IMR-90 (cell line): ENCODE measurements at regions not wholly inside any gene's neighbourhood (a gene's known extent, or its start where the extent isn't known, plus 50 kb on each side); places are given as distances from the start of the nearest gene placed in this dataset.

ENCODE experiments used
- ATAC-seq: fragments of 200-7000 bp; cut with Tn5 transposase; 2 replicates; pipeline ENCODE4 v1.9.1; 2020; ENCODE audit warnings: low read depth, mild to moderate bottlenecking, moderate library complexity
- BruUV-seq: library from RNA; stranded (reverse); fragments of 400-500 nt; replicated peaks from 2 replicates; lab custom pipeline; 2021; lab: Mats Ljungman, UMichigan
- CTCF ChIA-PET: fragments of 300-600 bp; formaldehyde crosslinking; extraction: SDS; loops from one replicate; lab custom pipeline; 2021; ENCODE audit warnings: antibody characterized with exemption; lab: Yijun Ruan, JAX
- POLR2A ChIA-PET: fragments of 300-600 bp; sonication (Branson Sonifier 250); formaldehyde crosslinking; loops from one replicate; lab custom pipeline; 2022; ENCODE audit warnings: antibody characterized with exemption; ENCODE audit not compliant: unreplicated experiment; lab: Charles Lee
- DNase-seq: peaks from one replicate; pipeline ENCODE4 v3.0.0; 2013
- H2AFZ ChIP-seq: replicated peaks from 2 replicates; pipeline ENCODE3; 2013; ENCODE audit warnings: low read length, mild to moderate bottlenecking; ENCODE audit not compliant: poor library complexity
- H2AK5ac ChIP-seq: 2 replicates; pipeline ENCODE4 v1.6.1; 2013; ENCODE audit warnings: low read depth, low read length, inconsistent platforms
- H2AK9ac ChIP-seq: replicated peaks from 2 replicates; pipeline ENCODE3; 2013; ENCODE audit warnings: mild to moderate bottlenecking, low read depth, low read length, moderate library complexity; ENCODE audit not compliant: poor library complexity
- H2BK120ac ChIP-seq: 2 replicates; pipeline ENCODE4 v1.6.1; 2013; ENCODE audit warnings: low read depth, low read length, inconsistent platforms
- H2BK15ac ChIP-seq: 3 replicates; pipeline ENCODE4 v1.6.1; 2013; ENCODE audit warnings: low read depth, low read length, inconsistent platforms
- H2BK20ac ChIP-seq: 2 replicates; pipeline ENCODE4 v1.6.1; 2013; ENCODE audit warnings: low read depth, mild to moderate bottlenecking, inconsistent platforms, low read length, moderate library complexity
- H2BK5ac ChIP-seq: 2 replicates; pipeline ENCODE4 v1.6.1; 2013; ENCODE audit warnings: mild to moderate bottlenecking, low read depth, low read length, inconsistent platforms; ENCODE audit not compliant: poor library complexity, severe bottlenecking
- H3K14ac ChIP-seq: replicated peaks from 2 replicates; pipeline ENCODE4 v1.6.1; 2013; ENCODE audit warnings: low read depth, low read length, inconsistent platforms
- H3K18ac ChIP-seq: 2 replicates; pipeline ENCODE4 v1.6.1; 2013; ENCODE audit warnings: low read depth, low read length, control low read depth
- H3K23ac ChIP-seq: 2 replicates; pipeline ENCODE4 v1.6.1; 2013; ENCODE audit warnings: low read depth, low read length, inconsistent platforms
- H3K27ac ChIP-seq: 2 replicates; pipeline ENCODE4 v1.5.1; 2013; ENCODE audit warnings: mild to moderate bottlenecking, control low read depth, low read length; ENCODE audit not compliant: insufficient read depth
- H3K27me3 ChIP-seq: 2 replicates; pipeline ENCODE4 v1.6.1; 2013; ENCODE audit warnings: low read length; ENCODE audit not compliant: control insufficient read depth, insufficient read depth
- H3K36me3 ChIP-seq: 2 replicates; pipeline ENCODE4 v1.6.1; 2013; ENCODE audit warnings: low read length, mixed read lengths; ENCODE audit not compliant: control insufficient read depth, insufficient read depth
- H3K4ac ChIP-seq: 2 replicates; pipeline ENCODE4 v1.6.1; 2013; ENCODE audit warnings: low read depth, low read length, inconsistent platforms
- H3K4me1 ChIP-seq: 2 replicates; pipeline ENCODE4 v1.6.1; 2013; ENCODE audit warnings: low read length, mixed read lengths; ENCODE audit not compliant: control insufficient read depth, insufficient read depth
- H3K4me2 ChIP-seq: 2 replicates; pipeline ENCODE4 v1.6.1; 2013; ENCODE audit warnings: low read depth, mild to moderate bottlenecking, control low read depth, low read length, moderate library complexity
- H3K4me3 ChIP-seq: 2 replicates; pipeline ENCODE4 v1.5.1; 2013; ENCODE audit warnings: low read depth, mild to moderate bottlenecking, control low read depth, low read length, moderate library complexity; ENCODE audit not compliant: insufficient read depth
- H3K56ac ChIP-seq: 2 replicates; pipeline ENCODE4 v1.6.1; 2013; ENCODE audit warnings: low read length, inconsistent platforms; ENCODE audit not compliant: insufficient read depth; ENCODE audit errors: extremely low read depth
- H3K79me1 ChIP-seq, 2 experiments: 2 replicates each; pipeline ENCODE4 v1.6.1; 2013; ENCODE audit warnings: low read length in 2 of 2, inconsistent platforms in 1 of 2, low read depth in 1 of 2
- H3K9ac ChIP-seq: 2 replicates; pipeline ENCODE4 v1.6.1; 2013; ENCODE audit warnings: low read depth, low read length, control low read depth
- H3K9me1 ChIP-seq: 2 replicates; pipeline ENCODE4 v1.6.1; 2013; ENCODE audit warnings: low read length, inconsistent platforms; ENCODE audit not compliant: insufficient read depth
- H3K9me3 ChIP-seq: 2 replicates; pipeline ENCODE4 v1.6.1; 2013; ENCODE audit warnings: low read length; ENCODE audit not compliant: control insufficient read depth, insufficient read depth
- H4K20me1 ChIP-seq: 2 replicates; pipeline ENCODE4 v1.6.1; 2013; ENCODE audit warnings: low read length, inconsistent platforms; ENCODE audit not compliant: insufficient read depth
- H4K5ac ChIP-seq: 2 replicates; pipeline ENCODE4 v1.6.1; 2013; ENCODE audit warnings: mild to moderate bottlenecking, low read depth, low read length, control low read depth
- H4K8ac ChIP-seq, 2 experiments: 2 replicates each; pipeline ENCODE4 v1.6.1; 2013; ENCODE audit warnings: low read depth in 2 of 2, low read length in 2 of 2, control low read depth in 1 of 2, inconsistent platforms in 1 of 2
- H4K91ac ChIP-seq: 2 replicates; pipeline ENCODE4 v1.6.1; 2013; ENCODE audit warnings: low read depth, low read length, inconsistent platforms; ENCODE audit not compliant: insufficient read depth
- MAFK ChIP-seq: IDR thresholded peaks from 2 replicates; pipeline ENCODE4 v1.6.1; 2012; ENCODE audit warnings: low read depth, low read length, improper control_type of control experiment
- MAZ ChIP-seq: IDR thresholded peaks from 2 replicates; pipeline ENCODE4 v1.6.1; 2012; ENCODE audit warnings: low read depth, mild to moderate bottlenecking, low read length, improper control_type of control experiment, moderate library complexity, borderline replicate concordance
- NFE2L2 ChIP-seq: fragments of 150-350 bp; IDR thresholded peaks from 2 replicates; pipeline ENCODE4 v1.6.1; 2016; ENCODE audit warnings: low read depth, mild to moderate bottlenecking, low read length
- RAD21 ChIP-seq: IDR thresholded peaks from 2 replicates; pipeline ENCODE4 v1.6.1; 2012; ENCODE audit warnings: low read length, improper control_type of control experiment
- RFX5 ChIP-seq: IDR thresholded peaks from 2 replicates; pipeline ENCODE4 v1.8.0; 2012; ENCODE audit warnings: low read depth, mild to moderate bottlenecking, low read length, moderate library complexity
- WGBS, 2 experiments: methylation state at CpG; one replicate each; pipeline versions ENCODE4 v1.1.5 to v1.1.7; 2013; ENCODE audit warnings: missing lambda C conversion rate in 2 of 2; ENCODE audit not compliant: insufficient read length in 1 of 2; ENCODE audit errors: extremely low coverage in 2 of 2; 5-methylcytosine and 5-hydroxymethylcytosine counted together
- dilution Hi-C: fragments of 300-500 bp; cut with HindIII; formaldehyde crosslinking; loops from one replicate; pipeline ENCODE4 v1.14.3; 2018; ENCODE audit warnings: low sequenced_read_pairs; ENCODE audit not compliant: unreplicated experiment
- in situ Hi-C: fragments of 300-500 bp; cut with MboI; formaldehyde crosslinking; loops from 3 replicates; pipeline ENCODE4 v1.14.3; 2019; ENCODE audit warnings: low sequenced_read_pairs, inconsistent platforms, mixed read lengths
- intact Hi-C: fragments of 100-400 bp; cut with micrococcal nuclease; formaldehyde crosslinking; loops from 2 replicates; pipeline ENCODE4 v1.10.0; 2022
- TF ChIP-seq, protein P1 (sequence below): fragments of 150-350 bp; IDR thresholded peaks from 2 replicates; pipeline ENCODE4 v1.6.1; 2017; ENCODE audit warnings: mild to moderate bottlenecking, antibody characterized with exemption, low read length, low read depth
- TF ChIP-seq, protein P2 (sequence below): conservative IDR thresholded peaks from 2 replicates; pipeline ENCODE4 v1.5.1; 2012; ENCODE audit warnings: mild to moderate bottlenecking, low read depth, low read length, improper control_type of control experiment

DNA sequence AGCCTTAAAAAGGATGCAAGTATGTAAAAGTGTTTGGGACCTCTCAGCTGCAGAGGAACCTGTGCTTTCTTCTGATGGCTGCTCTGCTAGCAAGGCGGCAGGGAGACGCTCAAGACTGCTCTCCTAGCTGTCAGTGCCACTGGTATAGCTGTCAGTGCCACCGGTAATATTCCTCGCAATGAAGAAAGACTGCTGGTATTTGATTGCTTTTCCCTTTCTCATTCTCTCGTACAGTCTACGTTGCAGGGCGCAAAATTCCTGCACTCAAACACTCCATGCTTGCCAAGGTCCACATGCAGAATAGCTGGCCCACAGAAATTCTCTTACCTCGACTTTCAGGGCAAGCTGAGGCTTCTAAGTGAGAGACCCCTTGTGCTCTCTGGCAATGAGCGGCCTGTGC lies 432.6 kb upstream of the KLF6 start:
- Histone ChIP-seq H3K14ac (no peak overlapping the region), H3K9me1 (no peaks in the 10 kb centered on the region), H3K27ac (no peak overlapping the region), H3K56ac (no peak overlapping the region), H3K23ac (no peak overlapping the region), H3K4ac (no peak overlapping the region), H3K36me3 (no peaks in the 10 kb centered on the region), H3K4me2 (no peak overlapping the region), H2BK20ac (no peak overlapping the region), H2AK5ac (no peak overlapping the region), H2BK5ac (no peak overlapping the region), H3K79me1 (no peaks in the 10 kb centered on the region), H3K9ac (no peak overlapping the region), H4K5ac (no peak overlapping the region), H4K20me1 (no peaks in the 10 kb centered on the region), H3K18ac (no peak overlapping the region), H4K8ac (no peak overlapping the region), H3K4me3 (no peak overlapping the region), H3K27me3 (no peaks in the 10 kb centered on the region), H4K91ac (no peak overlapping the region), H2AFZ (no peak overlapping the region), H2AK9ac (no peak overlapping the region), H3K4me1 (0 out of 2 replicates have a peak, but pooled peaks cover 2% of the 10 kb centered on the region), H2BK15ac (no peak overlapping the region), H2BK120ac (no peak overlapping the region), H3K9me3 (no peaks in the 10 kb centered on the region)
- 14% methylated on average over 1 of the region's 9 CpGs; no CpG with 5 or more reads in 1 of the 2 experiments for WGBS, 2 experiments
- intact Hi-C loops: no loop called here
- TF ChIP-seq, protein P1, sequence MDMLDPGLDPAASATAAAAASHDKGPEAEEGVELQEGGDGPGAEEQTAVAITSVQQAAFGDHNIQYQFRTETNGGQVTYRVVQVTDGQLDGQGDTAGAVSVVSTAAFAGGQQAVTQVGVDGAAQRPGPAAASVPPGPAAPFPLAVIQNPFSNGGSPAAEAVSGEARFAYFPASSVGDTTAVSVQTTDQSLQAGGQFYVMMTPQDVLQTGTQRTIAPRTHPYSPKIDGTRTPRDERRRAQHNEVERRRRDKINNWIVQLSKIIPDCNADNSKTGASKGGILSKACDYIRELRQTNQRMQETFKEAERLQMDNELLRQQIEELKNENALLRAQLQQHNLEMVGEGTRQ: no peak
- TF ChIP-seq MAFK: no peak
- no peak for TF ChIP-seq RAD21
- TF ChIP-seq MAZ: no peak
- TF ChIP-seq NFE2L2: no peak
- TF ChIP-seq, protein P2, sequence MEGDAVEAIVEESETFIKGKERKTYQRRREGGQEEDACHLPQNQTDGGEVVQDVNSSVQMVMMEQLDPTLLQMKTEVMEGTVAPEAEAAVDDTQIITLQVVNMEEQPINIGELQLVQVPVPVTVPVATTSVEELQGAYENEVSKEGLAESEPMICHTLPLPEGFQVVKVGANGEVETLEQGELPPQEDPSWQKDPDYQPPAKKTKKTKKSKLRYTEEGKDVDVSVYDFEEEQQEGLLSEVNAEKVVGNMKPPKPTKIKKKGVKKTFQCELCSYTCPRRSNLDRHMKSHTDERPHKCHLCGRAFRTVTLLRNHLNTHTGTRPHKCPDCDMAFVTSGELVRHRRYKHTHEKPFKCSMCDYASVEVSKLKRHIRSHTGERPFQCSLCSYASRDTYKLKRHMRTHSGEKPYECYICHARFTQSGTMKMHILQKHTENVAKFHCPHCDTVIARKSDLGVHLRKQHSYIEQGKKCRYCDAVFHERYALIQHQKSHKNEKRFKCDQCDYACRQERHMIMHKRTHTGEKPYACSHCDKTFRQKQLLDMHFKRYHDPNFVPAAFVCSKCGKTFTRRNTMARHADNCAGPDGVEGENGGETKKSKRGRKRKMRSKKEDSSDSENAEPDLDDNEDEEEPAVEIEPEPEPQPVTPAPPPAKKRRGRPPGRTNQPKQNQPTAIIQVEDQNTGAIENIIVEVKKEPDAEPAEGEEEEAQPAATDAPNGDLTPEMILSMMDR: no peak
- TF ChIP-seq RFX5: no peak
- in situ Hi-C loops: no loop called here
- ChIA-PET POLR2A (no interaction called here), CTCF (interaction anchor here (0.6 kb wide), 1 partner anchor 97 kb away, joined by 5 read pairs; no protein-coding TSS in a partner anchor)
- DNase-seq (no peak), ATAC-seq (no peak)
- dilution Hi-C loops: no loop called here
- no TSS peak for BruUV-seq
